GM18517 (cell line): ENCODE measurements at regions not wholly inside any gene's neighbourhood (a gene's known extent, or its start where the extent isn't known, plus 50 kb on each side); places are given as distances from the start of the nearest gene placed in this dataset.

Experiments used
- ATAC-seq: cut with Tn5 transposase; IDR thresholded peaks from one replicate; pipeline ENCODE4 v1.9.1; 2021; ENCODE audit warnings: mild to moderate bottlenecking, moderate library complexity; ENCODE audit not compliant: unreplicated experiment

DNA sequence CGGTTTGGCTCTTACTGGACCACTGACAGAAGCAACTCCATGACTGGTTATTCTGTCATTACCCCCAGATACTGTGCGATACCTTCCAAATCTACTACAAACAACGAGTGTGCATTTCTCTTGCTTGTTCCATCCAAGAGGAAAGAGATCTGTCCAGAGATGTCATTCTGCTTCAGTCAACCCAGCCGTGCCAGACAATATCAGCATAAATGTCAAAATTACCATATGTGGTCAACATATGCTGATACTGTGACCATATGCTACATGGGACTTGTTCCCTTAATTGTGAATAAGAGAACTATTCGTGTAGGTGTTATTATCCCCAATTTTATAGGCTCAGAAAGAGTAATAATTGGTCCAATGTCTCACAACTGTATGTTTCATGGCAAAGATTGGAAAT lies 143.2 kb upstream of the PRSS1 start:
- ATAC-seq: no peak

- ATAC-seq: no peak
Observed at GRCh38 chr7:142604671-142605070, 144.6 kb upstream of the PRSS1 start.

GRCh38 chr7:142603870-142604448 lies 145.3 kb upstream of the PRSS1 start:
- peak; percentile 59 for ATAC-seq

- ATAC-seq: no peak
Observed at GRCh38 chr7:142602756-142603155, 146.5 kb upstream of the PRSS1 start.

GRCh38 chr7:142602183-142602582 lies 147.1 kb upstream of the PRSS1 start:
- ATAC-seq: no peak

- no peak for ATAC-seq
Observed at GRCh38 chr7:142598297-142598696, 151.0 kb upstream of the PRSS1 start.

- no peak for ATAC-seq
Observed at GRCh38 chr7:142597547-142597946, 151.7 kb upstream of the PRSS1 start.

DNA sequence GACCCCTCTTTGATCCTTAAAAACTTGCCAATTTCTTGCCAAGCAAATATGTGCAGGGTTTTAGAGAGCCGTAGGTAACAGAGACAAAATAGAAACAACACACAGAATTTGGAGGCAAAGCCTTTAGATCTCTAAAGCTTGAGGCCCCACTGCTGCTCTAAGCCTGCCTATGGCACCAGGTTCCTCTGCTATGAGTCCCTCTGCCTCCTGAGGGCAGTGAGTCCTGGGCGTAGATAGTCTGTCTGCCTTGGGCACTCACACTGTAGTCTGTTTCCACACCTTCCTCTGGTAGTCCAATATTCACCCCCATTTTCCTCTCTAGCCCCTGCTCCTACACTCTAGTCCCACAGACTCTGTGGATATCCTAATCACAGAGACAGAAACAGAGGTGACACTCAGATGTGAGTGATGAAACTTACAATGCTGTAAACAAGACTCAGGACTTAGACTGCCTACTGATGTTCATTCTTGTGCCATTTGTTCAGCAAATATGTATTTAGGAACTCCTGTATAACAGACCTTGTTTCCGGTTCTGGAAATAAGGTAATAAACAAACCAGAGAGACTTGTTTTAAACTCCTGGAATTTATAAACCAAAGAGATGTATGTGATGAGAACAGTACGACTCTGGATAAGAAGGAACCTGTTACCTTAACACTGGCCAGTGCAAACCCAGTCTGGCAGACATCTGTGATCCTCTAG lies 153.3 kb upstream of the PRSS1 start:
- no peak for ATAC-seq

DNA sequence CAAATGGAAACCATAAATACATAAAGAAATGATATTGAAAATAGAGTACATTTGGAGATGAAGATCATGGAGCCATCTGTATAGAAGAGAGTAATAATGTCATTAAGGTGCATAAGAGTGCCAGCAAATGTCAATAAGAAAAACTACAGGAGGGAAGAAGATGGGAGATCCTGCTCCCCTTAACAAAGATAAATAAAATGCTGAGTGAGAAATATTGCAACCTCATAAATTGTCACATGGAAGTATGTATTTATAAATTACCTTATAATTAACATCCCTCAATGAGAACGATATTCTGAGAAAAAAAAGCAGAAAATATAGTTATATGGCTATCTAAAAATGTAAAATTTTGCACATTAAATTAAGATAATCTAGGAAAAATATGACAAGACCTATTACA lies 155.2 kb upstream of the PRSS1 start:
- no peak for ATAC-seq

DNA sequence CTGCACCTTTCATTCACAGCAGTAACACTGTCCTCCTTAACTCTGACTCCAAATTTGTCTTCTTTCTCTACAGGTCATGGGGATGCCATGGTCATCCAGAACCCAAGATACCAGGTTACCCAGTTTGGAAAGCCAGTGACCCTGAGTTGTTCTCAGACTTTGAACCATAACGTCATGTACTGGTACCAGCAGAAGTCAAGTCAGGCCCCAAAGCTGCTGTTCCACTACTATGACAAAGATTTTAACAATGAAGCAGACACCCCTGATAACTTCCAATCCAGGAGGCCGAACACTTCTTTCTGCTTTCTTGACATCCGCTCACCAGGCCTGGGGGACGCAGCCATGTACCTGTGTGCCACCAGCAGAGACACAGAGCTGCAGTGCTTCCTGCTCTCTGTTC lies 156.2 kb upstream of the PRSS1 start:
- no peak for ATAC-seq

DNA sequence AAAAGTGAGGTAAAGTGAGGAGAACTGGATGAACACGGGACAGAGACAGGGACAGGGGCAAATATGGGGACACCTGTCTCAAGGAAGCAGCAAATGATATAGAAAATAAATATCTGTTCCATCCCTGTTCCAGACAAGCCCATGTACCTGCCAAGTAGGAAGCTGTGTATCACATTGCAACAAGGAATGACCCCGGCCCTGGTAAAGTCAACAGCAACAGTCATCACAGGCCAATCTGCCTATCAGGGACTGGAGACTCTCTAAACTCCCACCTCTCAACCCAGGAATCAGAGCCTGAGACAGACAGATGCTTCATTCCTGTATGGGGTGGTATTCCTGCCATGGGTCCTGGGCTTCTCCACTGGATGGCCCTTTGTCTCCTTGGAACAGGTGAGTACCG lies 156.6 kb upstream of the PRSS1 start:
- ATAC-seq: no peak

GRCh38 chr7:142592231-142592630 lies 157.0 kb upstream of the PRSS1 start:
- no peak for ATAC-seq

DNA sequence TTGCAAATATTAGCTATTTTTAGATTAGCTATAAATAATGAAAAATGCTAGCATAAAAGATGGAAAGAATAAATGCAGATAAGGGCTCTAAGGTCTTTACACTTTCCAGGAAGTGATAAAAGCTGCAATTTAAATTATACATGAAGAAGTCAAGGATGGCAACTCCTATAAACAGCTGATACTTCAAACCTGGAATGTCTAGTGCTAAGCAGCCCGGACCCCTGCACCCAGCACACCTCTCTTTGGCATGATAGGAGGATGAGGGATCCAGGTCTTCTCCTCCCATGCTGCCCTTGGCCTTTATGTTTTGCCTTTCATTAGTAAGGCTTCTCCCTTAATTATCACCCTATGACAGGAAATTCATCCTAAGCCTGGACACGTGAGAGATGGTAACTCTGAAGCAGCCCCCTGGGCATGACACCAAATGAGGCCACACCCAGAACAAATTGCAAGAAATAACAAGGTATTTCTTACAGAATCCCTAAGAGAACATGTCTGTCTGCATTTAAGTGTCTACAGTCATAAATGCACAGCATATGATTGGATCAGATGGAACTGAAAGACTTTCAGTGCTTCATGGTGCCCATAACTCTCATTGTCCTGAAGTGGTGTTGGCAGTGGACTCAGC lies 158.3 kb upstream of the PRSS1 start:
- no peak for ATAC-seq

GRCh38 chr7:142590077-142590476 lies 159.2 kb upstream of the PRSS1 start:
- ATAC-seq: no peak

- ATAC-seq: peak; percentile 85
Observed at GRCh38 chr7:142587578-142588191, 161.6 kb upstream of the PRSS1 start.

DNA sequence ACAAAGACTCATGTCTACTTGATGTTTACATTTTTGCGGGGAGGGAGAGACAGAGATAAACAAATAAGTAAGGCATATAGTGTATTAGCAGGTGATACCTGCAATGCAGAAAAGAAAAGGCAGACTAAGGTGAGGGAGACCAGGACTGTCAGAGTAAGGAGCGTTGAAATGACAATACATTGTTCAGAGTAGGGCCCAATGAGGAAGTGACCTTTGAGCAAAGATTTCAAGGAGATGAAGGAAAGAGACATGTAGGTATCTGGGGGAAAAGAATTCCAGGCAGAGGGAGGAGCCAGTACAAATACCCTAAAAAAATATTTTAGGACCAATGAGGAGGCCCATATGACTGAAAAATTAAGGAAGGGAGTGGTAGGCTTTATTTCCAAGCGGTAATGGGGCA lies 162.7 kb upstream of the PRSS1 start:
- no peak for ATAC-seq

DNA sequence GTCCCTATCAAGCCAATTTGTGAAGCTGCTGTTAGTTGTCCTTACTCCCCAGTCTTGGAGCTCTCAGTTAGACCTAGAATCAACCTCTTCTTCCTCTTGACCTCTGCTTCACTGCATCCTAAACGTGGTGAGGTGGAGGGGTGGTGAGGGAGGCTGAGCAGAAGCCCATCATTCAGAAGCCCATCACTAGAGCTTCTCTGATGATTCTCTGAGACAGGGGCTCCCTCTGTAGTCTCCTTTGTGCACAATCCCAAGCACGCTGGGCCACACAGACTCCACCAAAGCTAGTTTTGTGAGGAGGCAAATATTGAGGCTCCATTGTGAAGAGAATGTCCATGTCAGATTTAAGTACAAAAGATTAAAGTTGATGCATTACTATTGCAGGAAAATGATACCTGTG lies 163.8 kb upstream of the PRSS1 start:
- ATAC-seq: no peak

DNA sequence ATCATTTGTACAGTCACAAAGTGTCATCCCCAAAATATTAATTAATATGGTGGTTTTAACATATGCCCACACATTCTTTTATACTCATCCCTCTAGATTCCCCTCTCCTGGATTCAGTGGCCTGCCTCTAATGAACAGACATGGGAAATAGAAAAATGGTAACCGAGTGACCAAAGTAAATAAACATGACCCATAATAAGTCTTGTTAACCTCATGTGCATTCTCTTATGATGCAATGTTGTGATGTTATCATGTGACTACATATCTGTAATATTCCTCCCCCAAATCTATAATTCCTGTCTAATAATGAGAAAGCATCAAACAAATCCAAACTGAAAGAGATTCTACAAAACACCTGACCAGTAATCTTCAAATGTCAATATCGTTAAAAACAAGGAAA lies 164.5 kb upstream of the PRSS1 start:
- no peak for ATAC-seq

DNA sequence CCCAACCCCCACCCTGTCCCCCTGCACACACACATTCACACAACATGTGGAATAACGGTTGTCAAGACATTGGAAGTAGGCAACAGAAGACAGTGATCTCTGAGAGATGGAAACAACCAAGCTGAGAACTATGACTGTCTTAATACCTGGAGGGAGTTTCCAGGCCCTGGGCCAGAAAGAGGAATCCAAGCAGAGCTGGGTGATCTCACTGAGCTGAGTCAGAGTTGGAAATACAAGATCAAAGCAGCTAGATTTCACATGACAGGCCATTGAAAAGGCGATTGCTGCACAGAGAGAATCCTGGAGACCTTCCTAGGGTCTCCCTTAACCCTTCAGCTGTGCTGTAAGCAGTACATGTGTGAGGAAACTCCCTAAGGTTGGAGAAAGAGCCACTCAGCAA lies 165.8 kb upstream of the PRSS1 start:
- ATAC-seq: peak; percentile 67

DNA sequence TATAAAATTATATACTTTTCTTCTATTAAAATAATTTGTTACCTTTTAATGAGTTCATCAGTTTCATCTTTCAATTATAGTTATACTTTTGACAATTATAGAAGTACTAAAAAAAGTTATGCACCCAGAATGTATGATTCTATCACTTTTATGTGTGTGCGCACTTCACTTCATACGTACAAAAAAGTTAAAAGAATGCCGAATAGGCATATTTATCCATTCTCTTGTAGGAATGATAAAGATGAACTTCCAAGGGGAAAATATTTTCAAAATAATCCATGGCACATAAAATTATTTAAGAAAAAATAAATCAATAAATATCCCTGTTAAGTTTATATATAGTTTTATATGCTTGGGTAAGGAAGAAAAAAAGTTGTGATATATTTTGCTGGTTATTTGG lies 166.9 kb upstream of the PRSS1 start:
- no peak for ATAC-seq

DNA sequence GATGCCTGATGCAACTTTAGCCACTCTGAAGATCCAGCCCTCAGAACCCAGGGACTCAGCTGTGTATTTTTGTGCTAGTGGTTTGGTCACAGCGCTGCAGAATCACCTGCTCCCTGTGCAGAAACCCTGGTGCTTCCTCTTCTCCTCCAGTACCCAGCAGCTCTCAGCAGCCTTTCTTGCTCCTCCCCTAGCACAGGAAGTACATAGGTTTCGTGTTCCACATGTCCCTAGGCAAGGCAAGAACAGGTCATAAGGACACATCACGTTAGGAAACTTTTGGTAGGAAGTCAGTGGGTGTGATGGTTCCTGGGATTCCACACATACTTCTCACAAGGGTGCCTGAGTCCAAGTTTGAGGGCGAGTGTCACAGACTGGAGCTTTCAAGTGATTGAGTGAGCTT lies 167.9 kb upstream of the PRSS1 start:
- no peak for ATAC-seq

GRCh38 chr7:142579946-142580345 lies 169.3 kb upstream of the PRSS1 start:
- ATAC-seq: peak; percentile 46
